B cell (primary cell): ENCODE measurements at regions not wholly inside any gene's neighbourhood (a gene's known extent, or its start where the extent isn't known, plus 50 kb on each side); places are given as distances from the start of the nearest gene placed in this dataset.

ENCODE experiments used
- CTCF ChIP-seq: fragments of 200-600 bp; IDR thresholded peaks from one replicate; pipeline ENCODE4 v1.8.0; 2022; ENCODE audit warnings: antibody characterized with exemption, mild to moderate bottlenecking
- EZH2 ChIP-seq: IDR thresholded peaks from 2 replicates; pipeline ENCODE4 v1.6.1; 2012; ENCODE audit warnings: borderline replicate concordance, low read depth, mild to moderate bottlenecking, moderate library complexity, low read length; ENCODE audit not compliant: insufficient read depth, poor library complexity, severe bottlenecking

DNA sequence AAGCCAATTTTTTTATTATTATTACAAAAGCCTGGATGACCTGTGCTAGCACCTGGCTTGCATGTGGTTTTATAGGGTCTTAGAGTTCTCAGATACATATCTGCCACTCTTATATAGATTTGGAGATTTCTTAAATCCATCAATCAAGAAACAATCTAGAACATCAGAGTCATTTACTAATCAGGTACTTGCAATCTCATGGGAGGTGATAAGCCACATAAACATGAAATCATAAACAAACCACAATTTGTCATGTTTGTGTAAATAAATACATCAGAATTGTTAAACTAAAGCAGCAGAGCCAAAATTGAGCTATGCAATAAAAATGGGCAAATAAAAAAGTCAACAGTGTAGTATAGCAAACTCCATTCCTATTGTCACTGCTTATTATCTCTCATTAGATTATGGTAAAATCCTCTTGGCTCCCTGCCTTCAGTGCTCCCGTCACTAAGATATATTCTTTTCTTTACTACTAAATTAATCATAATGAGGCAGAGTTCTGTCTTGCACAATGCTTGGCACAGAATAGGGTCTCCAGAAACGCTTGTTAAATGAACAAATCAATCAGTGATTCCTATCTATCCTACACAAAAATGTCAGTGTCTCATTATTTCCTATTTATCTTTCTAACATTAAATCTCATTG, 108.7 kb upstream of the TTC29 start:
- no peak for TF ChIP-seq CTCF
- TF ChIP-seq EZH2, result no peak
